Panc1 (cell line): ENCODE measurements at regions not wholly inside any gene's neighbourhood (a gene's known extent, or its start where the extent isn't known, plus 50 kb on each side); places are given as distances from the start of the nearest gene placed in this dataset.

Experiments
- ATAC-seq: fragments of 200-7000 bp; cut with Tn5 transposase; 2 replicates; pipeline ENCODE4 v1.9.1; 2020; ENCODE audit warnings: mild to moderate bottlenecking, moderate library complexity
- BruUV-seq: library from RNA; stranded (reverse); fragments of 400-500 nt; replicated peaks from 2 replicates; lab custom pipeline; 2021; lab: Mats Ljungman, UMichigan
- CTCF ChIA-PET: fragments of 300-600 bp; sonication (Branson Sonifier 250); formaldehyde crosslinking; loops from one replicate; lab custom pipeline; 2022; ENCODE audit warnings: antibody characterized with exemption; lab: Charles Lee
- POLR2A ChIA-PET: fragments of 300-600 bp; sonication (Branson Sonifier 250); formaldehyde crosslinking; loops from one replicate; lab custom pipeline; 2022; ENCODE audit warnings: antibody characterized with exemption; lab: Charles Lee
- DNase-seq: peaks from one replicate; pipeline ENCODE4 v3.0.0-alpha.2; 2010; ENCODE audit warnings: low read depth, low spot score
- H3K27ac ChIP-seq: 2 replicates; pipeline ENCODE4 v1.5.1; 2011; ENCODE audit warnings: mild to moderate bottlenecking, low read length, inconsistent platforms
- H3K27me3 ChIP-seq: fragments of 200-500 bp; sonication (Bioruptor generic); 2 replicates; pipeline ENCODE4 v1.6.0; 2014; ENCODE audit warnings: low read length, inconsistent platforms; ENCODE audit not compliant: control insufficient read depth, insufficient read depth
- H3K36me3 ChIP-seq: fragments of 200-500 bp; sonication (Bioruptor generic); 2 replicates; pipeline ENCODE4 v1.5.1; 2014; ENCODE audit warnings: inconsistent platforms, mild to moderate bottlenecking, low read length, moderate library complexity; ENCODE audit not compliant: control insufficient read depth, insufficient read depth
- H3K4me1 ChIP-seq: 2 replicates; pipeline ENCODE4 v1.5.1; 2011; ENCODE audit warnings: inconsistent platforms, mild to moderate bottlenecking, low read length, moderate library complexity; ENCODE audit not compliant: control insufficient read depth, insufficient read depth
- H3K4me3 ChIP-seq, 2 experiments: 2 replicates each; pipeline ENCODE4 v1.5.1; 2011 to 2012; ENCODE audit warnings: low read depth in 2 of 2, low read length in 2 of 2, mild to moderate bottlenecking in 2 of 2, inconsistent platforms in 1 of 2, moderate library complexity in 1 of 2
- H3K9me3 ChIP-seq: fragments of 200-500 bp; sonication (Bioruptor generic); 2 replicates; pipeline ENCODE4 v1.5.1; 2014; ENCODE audit warnings: low read depth, mild to moderate bottlenecking, inconsistent platforms, low read length, moderate library complexity; ENCODE audit not compliant: control insufficient read depth, insufficient read depth
- POLR2AphosphoS5 ChIP-seq: IDR thresholded peaks from 2 replicates; pipeline ENCODE4 v1.6.1; 2012; ENCODE audit warnings: mild to moderate bottlenecking, low read depth, low read length, moderate library complexity
- SIN3A ChIP-seq: IDR thresholded peaks from 2 replicates; pipeline ENCODE4 v1.6.1; 2012; ENCODE audit warnings: low read depth, mild to moderate bottlenecking, low read length, moderate library complexity, borderline replicate concordance; ENCODE audit not compliant: insufficient read depth
- TCF7L2 ChIP-seq: IDR thresholded peaks from 2 replicates; pipeline ENCODE4 v1.6.1; 2011; ENCODE audit warnings: mild to moderate bottlenecking, low read depth, low read length, inconsistent platforms
- in situ Hi-C: cut with HindIII; loops from 2 replicates; pipeline ENCODE4 v1.10.0; 2016; ENCODE audit warnings: low sequenced_read_pairs, low pct_unique_long_range_greater_than_20kb
- intact Hi-C: fragments of 100-400 bp; cut with micrococcal nuclease; formaldehyde crosslinking; loops from one replicate; pipeline ENCODE4 v1.10.0; 2022; ENCODE audit not compliant: unreplicated experiment
- TF ChIP-seq, protein P1 (sequence below): fragments of 450-650 bp; IDR thresholded peaks from 2 replicates; pipeline ENCODE4 v1.5.1; 2017; ENCODE audit warnings: mild to moderate bottlenecking
- TF ChIP-seq, protein P2 (sequence below), 2 experiments: IDR thresholded peaks; 2 replicates each; pipeline ENCODE4 v1.6.1; 2011 to 2012; ENCODE audit warnings: low read depth in 2 of 2, control low read depth in 1 of 2, low read length in 1 of 2, mild to moderate bottlenecking in 1 of 2, moderate library complexity in 1 of 2; ENCODE audit not compliant: insufficient read depth in 1 of 2

- in situ Hi-C loops: no loop called here
- H3K27ac ChIP-seq: no peak overlapping the region
- ChIA-PET POLR2A (no interaction called here), CTCF (no interaction called here)
- BruUV-seq: no TSS peak
- no peak overlapping the region for H3K4me3 ChIP-seq
- DNase-seq (no peak), ATAC-seq (no peak)
- TF ChIP-seq POLR2AphosphoS5 (no peak), TCF7L2 (no peak), SIN3A (no peak)
- TF ChIP-seq, protein P1, sequence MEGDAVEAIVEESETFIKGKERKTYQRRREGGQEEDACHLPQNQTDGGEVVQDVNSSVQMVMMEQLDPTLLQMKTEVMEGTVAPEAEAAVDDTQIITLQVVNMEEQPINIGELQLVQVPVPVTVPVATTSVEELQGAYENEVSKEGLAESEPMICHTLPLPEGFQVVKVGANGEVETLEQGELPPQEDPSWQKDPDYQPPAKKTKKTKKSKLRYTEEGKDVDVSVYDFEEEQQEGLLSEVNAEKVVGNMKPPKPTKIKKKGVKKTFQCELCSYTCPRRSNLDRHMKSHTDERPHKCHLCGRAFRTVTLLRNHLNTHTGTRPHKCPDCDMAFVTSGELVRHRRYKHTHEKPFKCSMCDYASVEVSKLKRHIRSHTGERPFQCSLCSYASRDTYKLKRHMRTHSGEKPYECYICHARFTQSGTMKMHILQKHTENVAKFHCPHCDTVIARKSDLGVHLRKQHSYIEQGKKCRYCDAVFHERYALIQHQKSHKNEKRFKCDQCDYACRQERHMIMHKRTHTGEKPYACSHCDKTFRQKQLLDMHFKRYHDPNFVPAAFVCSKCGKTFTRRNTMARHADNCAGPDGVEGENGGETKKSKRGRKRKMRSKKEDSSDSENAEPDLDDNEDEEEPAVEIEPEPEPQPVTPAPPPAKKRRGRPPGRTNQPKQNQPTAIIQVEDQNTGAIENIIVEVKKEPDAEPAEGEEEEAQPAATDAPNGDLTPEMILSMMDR: no peak
- TF ChIP-seq, protein P2, sequence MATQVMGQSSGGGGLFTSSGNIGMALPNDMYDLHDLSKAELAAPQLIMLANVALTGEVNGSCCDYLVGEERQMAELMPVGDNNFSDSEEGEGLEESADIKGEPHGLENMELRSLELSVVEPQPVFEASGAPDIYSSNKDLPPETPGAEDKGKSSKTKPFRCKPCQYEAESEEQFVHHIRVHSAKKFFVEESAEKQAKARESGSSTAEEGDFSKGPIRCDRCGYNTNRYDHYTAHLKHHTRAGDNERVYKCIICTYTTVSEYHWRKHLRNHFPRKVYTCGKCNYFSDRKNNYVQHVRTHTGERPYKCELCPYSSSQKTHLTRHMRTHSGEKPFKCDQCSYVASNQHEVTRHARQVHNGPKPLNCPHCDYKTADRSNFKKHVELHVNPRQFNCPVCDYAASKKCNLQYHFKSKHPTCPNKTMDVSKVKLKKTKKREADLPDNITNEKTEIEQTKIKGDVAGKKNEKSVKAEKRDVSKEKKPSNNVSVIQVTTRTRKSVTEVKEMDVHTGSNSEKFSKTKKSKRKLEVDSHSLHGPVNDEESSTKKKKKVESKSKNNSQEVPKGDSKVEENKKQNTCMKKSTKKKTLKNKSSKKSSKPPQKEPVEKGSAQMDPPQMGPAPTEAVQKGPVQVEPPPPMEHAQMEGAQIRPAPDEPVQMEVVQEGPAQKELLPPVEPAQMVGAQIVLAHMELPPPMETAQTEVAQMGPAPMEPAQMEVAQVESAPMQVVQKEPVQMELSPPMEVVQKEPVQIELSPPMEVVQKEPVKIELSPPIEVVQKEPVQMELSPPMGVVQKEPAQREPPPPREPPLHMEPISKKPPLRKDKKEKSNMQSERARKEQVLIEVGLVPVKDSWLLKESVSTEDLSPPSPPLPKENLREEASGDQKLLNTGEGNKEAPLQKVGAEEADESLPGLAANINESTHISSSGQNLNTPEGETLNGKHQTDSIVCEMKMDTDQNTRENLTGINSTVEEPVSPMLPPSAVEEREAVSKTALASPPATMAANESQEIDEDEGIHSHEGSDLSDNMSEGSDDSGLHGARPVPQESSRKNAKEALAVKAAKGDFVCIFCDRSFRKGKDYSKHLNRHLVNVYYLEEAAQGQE (IDR thresholded peaks at IDR 0.05; ENCODE audit: insufficient read depth in 1 of 2, low read depth in 2 of 2, low read length in 1 of 2): no peak
- no peaks in the 10 kb centered on the region for H3K36me3 ChIP-seq
- no peaks in the 10 kb centered on the region for H3K4me1 ChIP-seq
- H3K27me3 ChIP-seq: peaks cover 12% of the 10 kb centered on the region
- intact Hi-C loops: no loop called here
- no peaks in the 10 kb centered on the region for H3K9me3 ChIP-seq
Observed at GRCh38 chr6:40792183-40792582, 205.0 kb upstream of the LRFN2 start.

- TF ChIP-seq TCF7L2 (no peak), SIN3A (no peak), POLR2AphosphoS5 (no peak)
- TF ChIP-seq, protein P1: no peak
- TF ChIP-seq, protein P2 (IDR thresholded peaks at IDR 0.05; ENCODE audit: insufficient read depth in 1 of 2, low read depth in 2 of 2, low read length in 1 of 2): no peak
- ChIA-PET POLR2A (no interaction called here), CTCF (no interaction called here)
- H3K4me3 ChIP-seq: no peak overlapping the region
- H3K36me3 ChIP-seq: no peaks in the 10 kb centered on the region
- no peak overlapping the region for H3K27ac ChIP-seq
- H3K9me3 ChIP-seq: no peaks in the 10 kb centered on the region
- no peak for ATAC-seq
- peaks cover 12% of the 10 kb centered on the region for H3K27me3 ChIP-seq
- no TSS peak for BruUV-seq
- in situ Hi-C loops: no loop called here
- intact Hi-C loops: no loop called here
- H3K4me1 ChIP-seq: no peaks in the 10 kb centered on the region
- no peak for DNase-seq
Observed at GRCh38 chr6:40791004-40791403, 203.8 kb upstream of the LRFN2 start.
